ENCODE measurements at regions not wholly inside any gene's neighbourhood (a gene's known extent, or its start where the extent isn't known, plus 50 kb on each side); places are given as distances from the start of the nearest gene placed in this dataset.

GRCh38 chr2:217749008-217749407 lies 253.8 kb downstream of the TNS1 start:
- Histone ChIP-seq H3K4me3 (ENCODE audit: low read length) (no peak overlapping the region), H3K36me3 (ENCODE audit: control insufficient read depth, insufficient read depth, low read length) (no peaks in the 10 kb centered on the region; the same call in 1 of the 2 replicates), H3K9me3 (ENCODE audit: control insufficient read depth, insufficient read depth, low read length) (no peaks in the 10 kb centered on the region), H3K27ac (ENCODE audit: low read length) (no peak overlapping the region), H3K27me3 (ENCODE audit: control insufficient read depth, insufficient read depth, low read length) (no peaks in the 10 kb centered on the region), H3K4me1 (ENCODE audit: control insufficient read depth, insufficient read depth, low read length) (no peaks in the 10 kb centered on the region; the same call in 1 of the 2 replicates)
- no peak for DNase-seq (ENCODE audit: low read depth, low spot score)
- no CpG with 5 or more reads among the region's 5 CpGs for WGBS (ENCODE audit: insufficient coverage, insufficient read length)

GRCh38 chr2:217746808-217747207 lies 256.0 kb downstream of the TNS1 start:
- Histone ChIP-seq H3K9me3 (ENCODE audit: control insufficient read depth, insufficient read depth, low read length) (no peaks in the 10 kb centered on the region), H3K4me3 (ENCODE audit: low read length) (no peak overlapping the region), H3K36me3 (ENCODE audit: control insufficient read depth, insufficient read depth, low read length) (no peaks in the 10 kb centered on the region; the same call in 1 of the 2 replicates), H3K27ac (ENCODE audit: low read length) (no peak overlapping the region), H3K4me1 (ENCODE audit: control insufficient read depth, insufficient read depth, low read length) (no peaks in the 10 kb centered on the region; the same call in 1 of the 2 replicates), H3K27me3 (ENCODE audit: control insufficient read depth, insufficient read depth, low read length) (no peaks in the 10 kb centered on the region)
- no peak for DNase-seq (ENCODE audit: low read depth, low spot score)
- WGBS (ENCODE audit: insufficient coverage, insufficient read length), result no CpG with 5 or more reads among the region's 3 CpGs

DNA sequence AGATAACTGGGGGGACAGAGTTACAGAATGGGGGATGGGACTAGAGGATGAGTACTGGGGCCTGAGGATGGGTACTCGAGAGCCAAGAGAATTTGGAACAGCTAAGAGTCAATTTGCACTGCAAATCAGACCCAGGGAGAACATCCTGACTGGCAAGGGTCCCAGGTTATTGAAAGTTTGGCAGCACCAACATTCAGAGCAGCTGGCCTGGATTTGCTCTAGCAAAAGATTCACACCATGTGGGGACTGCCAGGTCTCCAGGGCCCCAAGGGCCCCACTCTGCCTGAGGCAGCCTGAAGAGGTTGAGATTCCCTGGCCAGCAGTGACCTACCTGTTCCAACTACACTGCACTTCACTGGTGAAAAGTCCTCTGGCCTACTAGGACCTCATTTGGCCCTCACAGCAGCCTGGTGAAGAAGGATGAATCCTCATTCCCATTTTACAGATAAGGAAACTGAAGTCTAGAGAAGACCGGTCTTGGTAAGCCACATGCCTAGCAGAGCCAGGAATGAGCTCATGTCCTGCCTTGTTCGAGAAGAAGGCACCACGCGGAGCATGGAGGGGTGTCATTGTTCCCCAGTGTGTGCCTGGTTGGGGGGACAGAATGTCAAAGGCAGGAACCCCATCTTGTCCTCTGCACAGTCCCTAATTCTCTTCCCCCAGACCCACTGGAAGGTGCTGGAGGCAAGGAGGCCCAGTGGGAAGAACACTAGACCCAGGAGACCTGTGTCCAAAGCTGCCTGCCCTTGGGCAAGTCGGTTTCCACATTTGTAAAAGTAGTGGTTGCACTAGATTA lies 258.6 kb downstream of the TNS1 start:
- Histone ChIP-seq H3K4me1 (ENCODE audit: control insufficient read depth, insufficient read depth, low read length) (no peaks in the 10 kb centered on the region; the same call in 1 of the 2 replicates), H3K27me3 (ENCODE audit: control insufficient read depth, insufficient read depth, low read length) (no peaks in the 10 kb centered on the region), H3K27ac (ENCODE audit: low read length) (no peak overlapping the region), H3K36me3 (ENCODE audit: control insufficient read depth, insufficient read depth, low read length) (no peaks in the 10 kb centered on the region; the same call in 1 of the 2 replicates), H3K4me3 (ENCODE audit: low read length) (no peak overlapping the region), H3K9me3 (ENCODE audit: control insufficient read depth, insufficient read depth, low read length) (no peaks in the 10 kb centered on the region)
- WGBS (ENCODE audit: insufficient coverage, insufficient read length), result no CpG with 5 or more reads among the region's 6 CpGs
- no peak for DNase-seq (ENCODE audit: low read depth, low spot score)

DNA sequence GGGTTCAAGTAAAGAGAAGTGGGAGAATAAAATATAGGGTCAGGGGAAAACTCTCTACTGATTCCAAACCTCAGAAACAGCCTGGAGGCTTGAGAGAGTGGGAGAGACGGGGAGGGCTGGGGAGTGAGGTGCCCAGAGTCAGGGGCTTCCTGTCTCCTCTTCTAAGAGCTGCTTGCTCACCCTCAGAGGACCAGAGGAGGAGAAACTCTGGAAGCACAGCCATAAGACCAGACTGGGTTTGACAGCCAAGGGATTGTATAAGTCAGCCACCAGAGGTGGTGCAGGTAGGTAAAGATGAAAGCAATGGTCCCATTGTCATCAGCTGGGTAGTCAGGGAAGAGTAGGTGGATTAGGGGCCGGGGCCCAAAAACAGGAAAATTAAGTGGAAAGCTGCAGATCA lies 259.4 kb downstream of the TNS1 start:
- Histone ChIP-seq H3K9me3 (ENCODE audit: control insufficient read depth, insufficient read depth, low read length) (no peaks in the 10 kb centered on the region), H3K36me3 (ENCODE audit: control insufficient read depth, insufficient read depth, low read length) (no peaks in the 10 kb centered on the region; the same call in 1 of the 2 replicates)
- WGBS (ENCODE audit: insufficient coverage, insufficient read length), result no CpG with 5 or more reads among the region's 2 CpGs

DNA sequence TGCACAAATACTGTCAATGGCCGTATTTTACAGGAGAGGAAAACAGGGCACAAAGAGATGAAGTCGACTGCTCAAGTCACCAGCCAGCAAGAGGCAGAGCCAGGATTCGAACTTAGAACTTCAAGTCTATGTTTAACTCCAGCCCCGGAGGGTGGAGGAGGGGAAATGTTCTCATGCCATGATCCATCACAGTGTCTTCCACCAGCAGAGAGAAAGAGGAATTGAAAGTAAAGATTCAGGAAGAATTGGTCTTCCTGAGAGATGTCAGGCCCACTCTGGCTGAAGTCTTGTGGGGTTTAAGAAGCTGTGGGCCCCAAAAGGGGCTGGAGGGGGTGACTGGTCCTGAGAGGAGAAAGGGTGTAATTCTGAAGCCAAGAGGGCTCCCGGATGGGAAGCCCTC lies 260.0 kb downstream of the TNS1 start:
- DNase-seq (ENCODE audit: low read depth, low spot score), result no peak
- Histone ChIP-seq H3K4me1 (ENCODE audit: control insufficient read depth, insufficient read depth, low read length) (no peaks in the 10 kb centered on the region; the same call in 1 of the 2 replicates), H3K36me3 (ENCODE audit: control insufficient read depth, insufficient read depth, low read length) (no peaks in the 10 kb centered on the region; the same call in 1 of the 2 replicates), H3K27me3 (ENCODE audit: control insufficient read depth, insufficient read depth, low read length) (no peaks in the 10 kb centered on the region), H3K4me3 (ENCODE audit: low read length) (no peak overlapping the region), H3K27ac (ENCODE audit: low read length) (no peak overlapping the region), H3K9me3 (ENCODE audit: control insufficient read depth, insufficient read depth, low read length) (no peaks in the 10 kb centered on the region)
- WGBS (ENCODE audit: insufficient coverage, insufficient read length), result no CpG with 5 or more reads among the region's 5 CpGs

More for the DNA sequence above, 259.4 kb downstream of the TNS1 start:
- DNase-seq (ENCODE audit: low read depth, low spot score), result no peak
- Histone ChIP-seq H3K27me3 (ENCODE audit: control insufficient read depth, insufficient read depth, low read length) (no peaks in the 10 kb centered on the region), H3K27ac (ENCODE audit: low read length) (no peak overlapping the region), H3K4me1 (ENCODE audit: control insufficient read depth, insufficient read depth, low read length) (no peaks in the 10 kb centered on the region; the same call in 1 of the 2 replicates), H3K4me3 (ENCODE audit: low read length) (no peak overlapping the region)

GRCh38 chr2:217742276-217742675 lies 260.5 kb downstream of the TNS1 start:
- H3K27ac ChIP-seq (ENCODE audit: low read length), result no peak overlapping the region
- no peaks in the 10 kb centered on the region for H3K27me3 ChIP-seq (ENCODE audit: control insufficient read depth, insufficient read depth, low read length)
- no peak overlapping the region for H3K4me3 ChIP-seq (ENCODE audit: low read length)
- H3K36me3 ChIP-seq (ENCODE audit: control insufficient read depth, insufficient read depth, low read length), result no peaks in the 10 kb centered on the region
- DNase-seq (ENCODE audit: low read depth, low spot score), result no peak
- H3K9me3 ChIP-seq (ENCODE audit: control insufficient read depth, insufficient read depth, low read length), result no peaks in the 10 kb centered on the region
- no peaks in the 10 kb centered on the region for H3K4me1 ChIP-seq (ENCODE audit: control insufficient read depth, insufficient read depth, low read length)
- WGBS (ENCODE audit: insufficient coverage, insufficient read length), result no CpG with 5 or more reads among the region's 4 CpGs

- WGBS (ENCODE audit: insufficient coverage, insufficient read length), result no CpG with 5 or more reads among the region's 6 CpGs
- DNase-seq (ENCODE audit: low read depth, low spot score), result no peak
Measured at GRCh38 chr2:217741381-217741955, 261.3 kb downstream of the TNS1 start.

DNA sequence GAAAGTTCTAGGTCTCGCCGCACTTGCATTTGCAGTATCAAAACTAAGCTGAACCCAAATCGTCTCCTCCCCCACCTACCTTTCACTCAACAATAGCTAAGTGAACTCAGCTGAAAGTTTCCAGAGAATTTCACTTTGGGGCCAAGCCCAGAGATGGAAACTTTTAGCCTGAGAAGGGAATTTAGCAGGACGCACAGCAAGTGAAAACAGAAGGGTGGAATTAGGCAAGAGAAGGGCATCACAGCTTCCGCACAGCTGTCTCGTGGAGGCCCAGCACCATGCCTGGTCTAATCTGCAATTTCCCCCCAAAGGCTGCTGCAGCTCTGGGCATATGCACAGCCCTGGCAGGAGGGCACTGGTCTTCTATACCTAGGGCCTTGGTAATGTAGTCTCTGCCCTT lies 262.0 kb downstream of the TNS1 start:
- H3K4me1 ChIP-seq (ENCODE audit: control insufficient read depth, insufficient read depth, low read length), result no peaks in the 10 kb centered on the region
- no CpG with 5 or more reads among the region's 6 CpGs for WGBS (ENCODE audit: insufficient coverage, insufficient read length)
- DNase-seq (ENCODE audit: low read depth, low spot score), result no peak
- H3K27ac ChIP-seq (ENCODE audit: low read length), result no peak overlapping the region
- H3K4me3 ChIP-seq (ENCODE audit: low read length), result no peak overlapping the region
- H3K9me3 ChIP-seq (ENCODE audit: control insufficient read depth, insufficient read depth, low read length), result no peaks in the 10 kb centered on the region
- no peaks in the 10 kb centered on the region for H3K36me3 ChIP-seq (ENCODE audit: control insufficient read depth, insufficient read depth, low read length)
- no peaks in the 10 kb centered on the region for H3K27me3 ChIP-seq (ENCODE audit: control insufficient read depth, insufficient read depth, low read length)

More at GRCh38 chr2:217741381-217741955, 261.3 kb downstream of the TNS1 start:
- H3K4me3 ChIP-seq (ENCODE audit: low read length), result no peak overlapping the region
- H3K27me3 ChIP-seq (ENCODE audit: control insufficient read depth, insufficient read depth, low read length), result no peaks in the 10 kb centered on the region
- no peak overlapping the region for H3K27ac ChIP-seq (ENCODE audit: low read length)
- no peaks in the 10 kb centered on the region for H3K4me1 ChIP-seq (ENCODE audit: control insufficient read depth, insufficient read depth, low read length)
- no peaks in the 10 kb centered on the region for H3K36me3 ChIP-seq (ENCODE audit: control insufficient read depth, insufficient read depth, low read length)
- H3K9me3 ChIP-seq (ENCODE audit: control insufficient read depth, insufficient read depth, low read length), result no peaks in the 10 kb centered on the region

GRCh38 chr2:217740178-217740577 lies 262.6 kb downstream of the TNS1 start:
- no peak overlapping the region for H3K4me3 ChIP-seq (ENCODE audit: low read length)
- DNase-seq (ENCODE audit: low read depth, low spot score), result no peak
- no peaks in the 10 kb centered on the region for H3K36me3 ChIP-seq (ENCODE audit: control insufficient read depth, insufficient read depth, low read length)
- no CpG with 5 or more reads among the region's 4 CpGs for WGBS (ENCODE audit: insufficient coverage, insufficient read length)
- no peaks in the 10 kb centered on the region for H3K9me3 ChIP-seq (ENCODE audit: control insufficient read depth, insufficient read depth, low read length)
- no peak overlapping the region for H3K27ac ChIP-seq (ENCODE audit: low read length)
- no peaks in the 10 kb centered on the region for H3K27me3 ChIP-seq (ENCODE audit: control insufficient read depth, insufficient read depth, low read length)
- no peaks in the 10 kb centered on the region for H3K4me1 ChIP-seq (ENCODE audit: control insufficient read depth, insufficient read depth, low read length)

DNA sequence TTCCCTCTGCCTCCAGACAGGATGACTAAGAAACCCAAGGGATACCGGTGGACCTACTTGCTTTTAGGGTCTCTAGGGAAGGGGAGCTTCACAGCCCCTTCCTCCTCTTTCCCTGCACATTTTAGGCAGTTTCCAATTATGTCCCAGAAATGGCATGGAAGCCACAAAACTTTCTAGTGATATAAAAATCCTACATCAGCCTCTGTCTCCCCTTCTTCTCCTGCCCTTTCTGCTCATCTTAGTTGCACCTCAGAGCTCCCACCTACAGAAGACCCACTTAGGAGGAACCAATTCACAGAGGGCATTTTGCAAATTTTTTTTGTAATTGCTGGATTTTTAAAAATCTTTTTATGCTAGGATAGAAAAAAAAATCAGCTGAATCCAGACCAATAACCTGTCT lies 263.1 kb downstream of the TNS1 start:
- H3K4me3 ChIP-seq (ENCODE audit: low read length), result no peak overlapping the region
- no peaks in the 10 kb centered on the region for H3K4me1 ChIP-seq (ENCODE audit: control insufficient read depth, insufficient read depth, low read length)
- no peaks in the 10 kb centered on the region for H3K9me3 ChIP-seq (ENCODE audit: control insufficient read depth, insufficient read depth, low read length)
- DNase-seq (ENCODE audit: low read depth, low spot score), result no peak
- no peak overlapping the region for H3K27ac ChIP-seq (ENCODE audit: low read length)
- WGBS (ENCODE audit: insufficient coverage, insufficient read length), result no CpG with 5 or more reads among the region's 1 CpG
- no peaks in the 10 kb centered on the region for H3K27me3 ChIP-seq (ENCODE audit: control insufficient read depth, insufficient read depth, low read length)
- H3K36me3 ChIP-seq (ENCODE audit: control insufficient read depth, insufficient read depth, low read length), result no peaks in the 10 kb centered on the region
